Endothelial cell of umbilical vein (primary cell): ENCODE measurements at regions not wholly inside any gene's neighbourhood (a gene's known extent, or its start where the extent isn't known, plus 50 kb on each side); places are given as distances from the start of the nearest gene placed in this dataset.

Experiments used
- CTCF ChIP-seq, 2 donors: IDR thresholded peaks; 1 replicate in 1 of 2; 2 replicates in 1 of 2; pipeline ENCODE4 v1.5.1; 2011; ENCODE audit warnings: low read length in 2 of 2, mild to moderate bottlenecking in 2 of 2, moderate library complexity in 2 of 2, control low read depth in 1 of 2, inconsistent platforms in 1 of 2, low read depth in 1 of 2; ENCODE audit not compliant: insufficient read depth in 1 of 2; ENCODE audit errors: extremely low read depth in 1 of 2
- EZH2 ChIP-seq: IDR thresholded peaks from 2 replicates; pipeline ENCODE4 v1.6.1; 2012; ENCODE audit warnings: borderline replicate concordance, low read depth, mild to moderate bottlenecking, moderate library complexity, low read length, inconsistent platforms; ENCODE audit not compliant: severe bottlenecking
- GATA2 ChIP-seq: IDR thresholded peaks from 2 replicates; pipeline ENCODE4 v1.7.0; 2011; ENCODE audit warnings: low read depth, mild to moderate bottlenecking, moderate library complexity, mixed read lengths, low read length; ENCODE audit not compliant: insufficient read length, insufficient read depth
- JUN ChIP-seq: IDR thresholded peaks from 2 replicates; pipeline ENCODE4 v1.6.1; 2011; ENCODE audit warnings: borderline replicate concordance, low read depth; ENCODE audit not compliant: insufficient read length, insufficient read depth
- MYC ChIP-seq: IDR thresholded peaks from one replicate; pipeline ENCODE4 v1.6.1; 2011; ENCODE audit warnings: mild to moderate bottlenecking, low read depth, low read length
- POLR2A ChIP-seq: IDR thresholded peaks from 2 replicates; pipeline ENCODE4 v1.6.1; 2012; ENCODE audit warnings: low read depth, mild to moderate bottlenecking, control low read depth, low read length
- POLR2AphosphoS5 ChIP-seq: IDR thresholded peaks from 2 replicates; pipeline ENCODE4 v1.6.1; 2012; ENCODE audit warnings: low read depth, mild to moderate bottlenecking, control low read depth, low read length, moderate library complexity; ENCODE audit not compliant: insufficient read depth

- TF ChIP-seq CTCF (IDR thresholded peaks at IDR 0.05; ENCODE audit: extremely low read depth in 1 of 2, insufficient read depth in 1 of 2, low read depth in 1 of 2, low read length in 2 of 2) (no peak), GATA2 (no peak), EZH2 (no peak), POLR2A (no peak), POLR2AphosphoS5 (no peak), MYC (no peak), JUN (no peak)
Observed at GRCh38 chr7:125668321-125668993, 738.8 kb upstream of the POT1 start.
